Keratinocyte (primary cell): ENCODE measurements at regions not wholly inside any gene's neighbourhood (a gene's known extent, or its start where the extent isn't known, plus 50 kb on each side); places are given as distances from the start of the nearest gene placed in this dataset.

Experiments
- EZH2 ChIP-seq: IDR thresholded peaks from one replicate; pipeline ENCODE4 v1.6.1; 2012; ENCODE audit warnings: inconsistent platforms, mild to moderate bottlenecking, low read length, moderate library complexity
- TF ChIP-seq, protein P1 (sequence below), 3 experiments: IDR thresholded peaks in 1 of 3; conservative IDR thresholded peaks in 1 of 3; optimal IDR thresholded peaks in 1 of 3; 2 replicates in 2 of 3; 3 replicates in 1 of 3; pipeline versions ENCODE3 to v1.5.1; 2011; ENCODE audit warnings: low read length in 3 of 3, mild to moderate bottlenecking in 3 of 3, moderate library complexity in 2 of 3, control low read depth in 1 of 3, inconsistent platforms in 1 of 3; ENCODE audit not compliant: insufficient read depth in 2 of 3; ENCODE audit errors: extremely low read depth in 1 of 3

DNA sequence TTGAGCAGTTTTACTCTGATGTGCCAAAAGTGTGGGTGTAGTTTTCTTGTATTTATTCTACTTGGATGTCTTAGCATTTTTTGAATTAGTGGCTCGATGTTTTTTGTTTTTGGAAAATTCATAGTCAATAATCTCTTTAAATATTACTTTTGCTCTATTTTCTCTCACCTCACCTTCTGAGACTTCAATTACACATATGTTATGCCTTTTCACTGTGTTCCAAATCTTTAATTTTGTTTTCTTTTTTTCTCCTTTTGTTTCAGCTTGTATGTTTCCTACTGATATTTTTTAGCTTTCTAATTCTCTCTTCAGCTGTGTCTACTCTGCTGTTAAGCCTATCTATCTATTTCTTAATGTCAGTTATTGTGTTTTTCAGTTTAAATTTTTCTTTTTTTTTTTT lies 69.5 kb downstream of the ZNF503 start:
- TF ChIP-seq EZH2 = no peak
- TF ChIP-seq, protein P1, sequence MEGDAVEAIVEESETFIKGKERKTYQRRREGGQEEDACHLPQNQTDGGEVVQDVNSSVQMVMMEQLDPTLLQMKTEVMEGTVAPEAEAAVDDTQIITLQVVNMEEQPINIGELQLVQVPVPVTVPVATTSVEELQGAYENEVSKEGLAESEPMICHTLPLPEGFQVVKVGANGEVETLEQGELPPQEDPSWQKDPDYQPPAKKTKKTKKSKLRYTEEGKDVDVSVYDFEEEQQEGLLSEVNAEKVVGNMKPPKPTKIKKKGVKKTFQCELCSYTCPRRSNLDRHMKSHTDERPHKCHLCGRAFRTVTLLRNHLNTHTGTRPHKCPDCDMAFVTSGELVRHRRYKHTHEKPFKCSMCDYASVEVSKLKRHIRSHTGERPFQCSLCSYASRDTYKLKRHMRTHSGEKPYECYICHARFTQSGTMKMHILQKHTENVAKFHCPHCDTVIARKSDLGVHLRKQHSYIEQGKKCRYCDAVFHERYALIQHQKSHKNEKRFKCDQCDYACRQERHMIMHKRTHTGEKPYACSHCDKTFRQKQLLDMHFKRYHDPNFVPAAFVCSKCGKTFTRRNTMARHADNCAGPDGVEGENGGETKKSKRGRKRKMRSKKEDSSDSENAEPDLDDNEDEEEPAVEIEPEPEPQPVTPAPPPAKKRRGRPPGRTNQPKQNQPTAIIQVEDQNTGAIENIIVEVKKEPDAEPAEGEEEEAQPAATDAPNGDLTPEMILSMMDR (optimal IDR thresholded peaks at IDR 0.05 in 1 of 3, IDR thresholded peaks at IDR 0.05 in 1 of 3, conservative IDR thresholded peaks at IDR 0.05 in 1 of 3; ENCODE audit: extremely low read depth in 1 of 3, insufficient read depth in 2 of 3, low read length in 3 of 3) = no peak
